NCI-H1105 treated with DMSO at 0.1 percent for 48 hours (cell line): ENCODE measurements at regions not wholly inside any gene's neighbourhood (a gene's known extent, or its start where the extent isn't known, plus 50 kb on each side); places are given as distances from the start of the nearest gene placed in this dataset.
A peak's percentile ranks its signal among the peaks of the same experiment; 100 is the strongest.

Experiments
- DNase-seq: peaks from one replicate; lab custom pipeline; 2025; lab: John Stamatoyannopoulos, UW

DNA sequence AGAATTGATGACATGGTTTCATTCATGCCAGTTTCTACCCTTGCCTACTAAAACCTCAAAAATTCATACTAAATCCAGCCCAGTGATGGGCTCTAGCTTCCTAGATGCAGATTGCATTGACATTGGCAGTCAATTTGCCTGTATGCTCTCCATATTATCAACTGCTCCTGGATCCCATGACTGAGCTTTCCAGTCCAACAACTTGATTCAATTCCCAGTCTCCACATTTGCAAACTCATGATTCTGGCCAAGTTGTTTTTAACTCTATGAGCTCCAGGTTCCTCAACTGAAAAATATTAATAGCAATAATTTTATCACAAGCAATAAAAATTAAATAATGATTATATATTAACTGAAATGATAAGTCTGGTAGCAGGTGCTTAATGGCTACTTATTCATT lies 51.0 kb upstream of the DSC1 start:
- DNase-seq: no peak

DNA sequence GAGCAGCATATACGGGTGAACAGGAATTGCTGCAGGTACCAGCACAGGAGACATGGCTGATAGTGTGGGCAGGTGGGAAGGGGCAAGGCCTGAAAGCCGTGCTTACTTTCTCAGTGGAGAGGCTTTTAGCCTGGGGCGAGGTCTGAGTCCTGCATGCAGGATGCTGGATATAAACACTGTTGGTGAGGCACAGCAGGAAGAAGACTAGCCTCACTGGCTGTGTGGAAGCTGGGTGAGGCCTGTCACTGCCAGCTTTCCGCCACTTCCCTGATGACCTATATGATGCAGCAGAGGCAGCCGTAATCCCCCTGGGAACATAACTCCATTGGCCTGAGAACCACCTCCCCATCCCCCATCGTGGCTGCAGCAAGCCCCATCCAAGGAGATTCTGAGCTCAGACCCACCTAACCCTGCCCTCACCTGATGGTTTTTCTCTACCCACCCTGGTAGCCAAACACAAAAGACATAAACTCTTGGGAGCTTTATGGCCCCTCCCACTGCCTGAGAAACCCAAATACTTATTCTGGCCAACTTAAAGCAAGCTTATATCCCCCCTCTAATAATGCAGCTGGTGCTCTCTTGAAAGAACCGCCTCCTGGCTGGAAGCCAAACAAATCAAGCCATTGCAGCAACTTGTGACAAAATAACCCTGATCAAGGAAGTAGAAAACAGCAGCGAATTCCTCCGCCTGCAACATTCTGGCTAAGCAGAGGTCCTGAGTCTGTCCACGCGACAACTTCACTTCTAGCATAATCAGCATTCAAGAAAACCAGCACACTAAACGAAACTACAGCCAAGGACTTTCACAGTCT lies 54.6 kb upstream of the DSC1 start:
- DNase-seq: peak; percentile 3

DNA sequence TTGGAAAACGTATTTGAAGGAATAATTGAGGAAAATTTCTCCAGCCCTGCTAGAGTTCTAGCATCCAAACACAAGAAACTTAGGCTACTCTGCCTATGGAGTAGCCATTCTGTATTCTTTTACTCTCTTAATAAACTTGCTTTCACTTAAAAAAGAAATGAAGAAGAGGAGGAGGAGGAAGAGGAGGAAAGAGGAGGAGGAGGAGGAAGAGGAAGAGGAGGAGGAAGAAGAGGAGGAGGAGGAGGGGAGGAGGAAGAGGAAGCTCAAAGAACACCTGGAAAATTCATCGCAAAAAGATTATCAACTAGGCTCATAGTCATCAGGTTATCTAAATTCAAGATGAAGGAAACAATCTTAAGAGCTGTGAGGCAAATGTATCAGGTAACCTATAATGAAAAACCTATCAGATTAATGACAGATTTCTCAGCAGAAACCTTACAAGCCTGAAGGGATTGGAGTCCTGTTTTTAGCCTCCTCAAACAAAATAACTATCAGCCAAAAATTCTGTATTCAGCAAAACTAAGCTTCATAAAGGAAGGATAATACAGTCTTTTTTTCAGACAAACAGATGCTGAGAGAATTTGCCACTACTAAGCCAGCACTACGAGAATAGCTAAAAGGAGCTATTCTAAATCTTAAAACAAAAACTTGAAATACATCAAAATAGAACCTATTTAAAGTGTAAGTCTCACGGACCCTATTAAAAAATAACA lies 56.2 kb upstream of the DSC1 start:
- DNase-seq: no peak

DNA sequence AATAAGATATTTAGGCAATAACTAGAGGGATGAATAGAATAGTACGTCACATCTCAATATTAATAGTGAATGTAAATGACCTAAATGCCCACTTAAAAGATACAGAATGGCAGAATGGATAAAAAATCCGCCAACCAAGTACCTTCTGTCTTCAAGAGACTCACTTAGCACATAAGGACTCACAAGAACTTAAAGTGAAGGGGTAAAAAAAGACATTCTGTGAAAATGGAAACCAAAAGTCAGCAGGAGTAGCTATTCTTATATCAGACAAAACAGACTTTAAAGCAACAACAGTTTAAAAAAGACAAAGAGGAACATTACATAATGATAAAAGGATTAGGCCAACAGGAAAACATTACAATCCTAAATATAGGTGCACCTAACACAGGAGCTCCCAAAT lies 56.7 kb upstream of the DSC1 start:
- no peak for DNase-seq

DNA sequence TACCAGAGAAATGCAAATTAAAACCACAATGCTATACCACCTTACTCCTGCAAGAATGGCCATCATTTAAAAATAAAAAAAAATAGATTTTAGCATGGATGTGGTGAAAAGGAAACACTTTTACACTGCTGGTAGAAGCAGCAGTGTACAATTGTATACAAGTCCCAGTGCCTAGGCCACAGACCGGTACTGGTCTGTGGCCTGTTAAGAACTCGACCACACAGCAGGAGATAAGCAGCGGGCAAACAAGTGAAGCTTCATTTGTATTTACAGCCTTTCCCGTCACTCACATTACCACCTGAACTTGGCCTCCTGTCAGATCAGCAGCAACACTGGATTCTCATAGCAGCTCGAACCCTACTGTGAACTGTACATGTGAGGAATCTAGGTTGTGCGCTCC lies 60.7 kb upstream of the DSC1 start:
- DNase-seq: no peak

DNA sequence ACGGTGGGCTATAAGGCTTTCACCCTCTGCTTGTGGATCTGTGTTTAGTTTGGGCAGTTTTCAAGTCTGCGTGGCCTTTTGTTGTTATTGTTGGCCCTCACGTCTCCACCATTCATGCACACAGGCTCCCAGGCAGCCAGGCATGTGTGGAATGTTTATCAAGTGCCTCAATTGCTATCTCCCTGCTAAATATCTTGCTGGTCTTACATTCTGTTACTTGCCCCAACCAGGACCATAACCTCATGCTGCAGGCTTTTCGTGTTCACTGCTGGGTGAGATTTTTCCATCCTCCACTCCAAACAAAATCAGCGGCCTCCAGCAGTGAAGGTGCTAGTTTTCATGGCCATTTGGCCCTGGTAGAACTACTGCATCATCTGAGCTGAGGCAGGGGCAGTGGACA lies 63.0 kb upstream of the DSC1 start:
- no peak for DNase-seq

DNA sequence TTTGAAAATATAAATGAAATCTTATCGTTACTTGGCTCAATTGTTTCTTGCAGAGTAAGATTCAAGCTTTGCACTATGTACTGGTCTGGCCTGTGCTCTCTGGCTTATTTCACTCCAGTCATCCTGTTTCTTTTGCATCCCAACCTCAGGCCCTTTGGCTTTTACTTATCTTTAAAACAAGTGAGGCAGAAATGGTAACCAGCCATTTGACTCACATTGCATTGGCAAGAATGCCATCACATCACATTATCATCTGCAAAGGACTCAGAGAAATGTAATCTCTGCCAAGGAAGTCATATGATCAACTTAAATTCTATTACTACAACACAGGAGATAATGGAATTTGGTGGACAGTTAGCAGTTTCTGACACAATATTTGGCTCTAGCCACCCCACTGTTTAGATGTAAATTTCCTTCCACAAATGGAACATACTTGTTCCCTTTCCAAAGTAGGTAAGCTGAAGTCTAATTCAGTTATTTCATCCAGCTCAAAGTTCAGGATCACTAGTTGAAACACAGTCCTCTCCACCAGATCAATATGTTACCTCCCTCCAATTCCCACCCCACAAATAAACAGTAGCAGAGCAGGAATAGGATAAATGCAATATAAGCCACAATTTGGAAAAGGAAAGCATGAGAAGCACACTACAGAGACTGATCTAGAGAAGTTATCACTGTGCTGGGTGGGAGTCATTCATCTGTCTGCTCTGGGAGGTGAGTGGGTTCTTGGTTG lies 65.0 kb upstream of the DSC1 start:
- no peak for DNase-seq

DNA sequence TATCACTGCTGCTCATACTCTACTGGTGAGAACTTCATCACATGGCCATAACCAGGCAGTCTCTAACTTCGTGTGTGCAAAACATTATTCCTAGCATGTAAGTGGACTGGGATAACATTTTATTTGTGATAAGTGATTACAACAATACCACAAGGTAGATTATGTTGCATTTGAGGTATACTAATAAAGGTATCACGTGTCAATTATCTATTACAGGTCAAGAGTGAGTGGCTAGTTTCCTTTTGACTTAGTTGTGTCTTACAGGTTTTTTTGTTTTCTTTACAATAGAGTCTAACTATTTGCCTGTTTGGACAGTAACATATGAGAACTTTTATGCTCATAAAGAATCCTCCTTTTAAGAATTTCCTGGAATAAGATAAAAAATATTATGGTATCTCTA lies 67.2 kb upstream of the DSC1 start:
- no peak for DNase-seq

DNA sequence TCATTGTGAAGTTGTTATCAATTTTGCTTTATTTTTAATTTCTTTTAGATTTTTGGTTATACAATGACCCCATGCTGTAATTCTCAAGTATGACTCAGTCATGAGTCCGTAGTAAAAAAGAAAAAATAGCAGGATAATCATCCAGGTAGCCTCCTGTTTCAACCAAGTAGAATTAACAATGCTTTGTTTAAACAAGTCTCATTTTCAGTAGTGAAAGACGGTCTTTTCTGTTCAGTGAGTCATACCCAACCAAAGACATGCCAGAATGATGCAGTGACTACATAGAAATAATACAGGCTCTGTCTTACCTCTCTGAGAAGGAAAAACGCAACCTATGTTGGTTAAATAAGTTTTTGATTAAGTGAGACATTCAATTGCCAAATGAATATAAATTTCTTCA lies 67.8 kb upstream of the DSC1 start:
- no peak for DNase-seq

DNA sequence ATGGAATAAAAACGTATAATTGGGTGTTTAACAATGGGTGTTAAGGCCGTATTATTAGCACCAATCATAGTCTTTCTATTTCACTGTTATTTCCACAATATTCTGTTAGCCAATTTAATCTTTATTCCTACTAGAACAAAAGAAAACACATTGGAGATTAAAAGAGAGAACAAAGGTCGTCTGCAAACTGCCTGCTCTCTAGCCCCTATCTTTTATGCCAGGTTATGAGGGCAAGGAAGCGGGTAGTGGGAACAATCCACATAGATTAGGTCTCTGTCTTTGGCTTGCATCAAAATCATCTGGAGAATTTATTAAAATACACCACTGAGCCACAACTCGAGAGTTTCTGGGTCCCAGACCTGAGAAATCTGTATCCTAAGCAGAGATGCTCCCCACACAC lies 69.4 kb upstream of the DSC1 start:
- DNase-seq: no peak

DNA sequence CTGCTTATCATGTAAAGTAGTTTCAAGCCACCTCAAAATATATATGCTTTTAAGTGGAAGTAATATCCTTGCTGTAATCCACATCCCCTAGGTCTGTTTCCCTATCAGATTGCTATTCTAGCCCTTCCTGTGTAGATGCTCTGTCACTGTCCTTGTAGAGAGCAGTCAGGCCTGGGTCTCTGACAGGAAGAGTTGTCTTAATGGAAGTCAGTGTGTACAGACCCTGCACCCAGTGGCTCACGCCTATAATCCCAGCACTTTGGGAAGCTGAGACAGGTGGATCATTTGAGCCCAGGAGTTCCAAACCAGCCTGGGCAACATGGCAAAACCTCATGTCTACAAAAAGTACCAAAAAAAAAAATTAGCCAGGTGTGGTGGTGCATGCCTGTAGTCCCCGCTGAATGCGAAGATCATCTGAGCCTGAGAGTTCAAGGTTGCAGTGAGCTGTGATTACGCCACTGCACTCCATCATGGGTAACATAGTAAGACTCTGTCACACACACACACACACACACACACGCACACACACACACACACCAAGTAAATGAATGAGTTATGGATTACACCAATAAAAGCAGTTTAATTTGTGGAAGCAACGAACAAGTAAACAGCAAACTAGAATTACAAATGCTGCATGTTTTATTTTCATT lies 70.2 kb upstream of the DSC1 start:
- no peak for DNase-seq

DNA sequence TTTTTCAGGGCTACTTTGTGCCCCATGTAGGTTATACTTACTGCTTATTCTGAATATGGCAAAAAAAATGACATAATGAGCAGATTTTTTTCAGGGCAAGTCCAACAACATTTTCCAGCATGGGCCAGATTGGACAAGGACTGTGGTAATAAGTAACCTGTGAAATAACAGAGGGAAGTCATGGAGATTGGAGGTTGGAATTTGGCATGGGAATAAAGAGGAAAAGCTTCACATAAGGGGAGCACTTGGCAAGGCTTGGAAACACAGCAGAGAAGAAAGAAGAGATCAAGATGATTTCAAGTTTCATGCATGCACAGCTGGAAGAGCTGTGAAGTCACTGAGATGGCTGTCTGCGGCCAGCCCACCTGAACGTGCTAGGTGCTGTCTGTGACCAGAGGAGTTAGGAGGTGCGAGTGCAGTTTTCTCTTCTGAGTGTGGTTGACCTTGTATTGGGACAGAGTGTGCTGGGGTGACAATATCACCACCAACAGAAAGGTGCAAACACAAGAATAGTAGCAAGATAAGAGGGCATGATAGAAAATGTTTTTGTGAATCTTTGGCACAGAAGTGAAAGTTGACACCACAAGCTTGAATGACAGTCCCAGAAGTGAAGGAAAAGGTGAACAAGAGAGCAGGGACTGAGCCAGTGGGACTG lies 71.1 kb upstream of the DSC1 start:
- DNase-seq: no peak

DNA sequence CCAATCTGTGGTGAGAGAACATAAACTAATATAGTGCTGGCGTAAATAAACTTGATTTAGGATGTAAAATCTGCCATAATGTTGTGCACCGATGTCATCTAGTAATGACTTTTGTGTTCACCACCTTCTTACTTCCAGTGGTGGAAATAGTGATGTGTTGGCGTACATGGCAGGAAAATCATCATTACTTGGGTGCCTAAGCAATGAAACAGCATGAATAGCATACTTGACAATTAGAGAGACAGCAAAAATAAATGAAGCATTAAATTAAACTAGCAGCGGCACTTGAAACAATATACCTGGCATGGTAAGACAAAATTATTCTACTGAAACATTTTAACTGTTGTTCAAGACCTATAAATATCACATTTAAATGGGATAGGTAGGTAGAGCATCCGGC lies 73.2 kb upstream of the DSC1 start:
- DNase-seq: no peak

DNA sequence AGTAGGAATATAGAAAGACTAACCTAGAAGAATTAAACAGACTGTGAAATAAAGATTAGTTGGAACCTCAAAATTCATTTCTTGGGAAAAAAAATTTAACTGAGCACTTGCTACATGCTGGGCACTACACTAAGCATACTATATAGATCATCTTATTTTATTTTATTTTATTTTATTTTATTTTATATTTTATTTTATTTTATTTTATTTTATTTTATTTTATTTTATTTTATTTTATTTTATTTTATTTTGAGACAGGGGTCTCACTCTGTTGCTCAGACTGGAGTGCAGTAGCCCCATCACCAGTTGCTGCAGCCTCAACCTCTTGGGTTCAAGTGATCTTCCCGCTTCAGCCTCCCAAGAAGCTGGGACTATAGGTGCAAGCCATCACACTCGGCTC lies 74.5 kb upstream of the DSC1 start:
- no peak for DNase-seq

DNA sequence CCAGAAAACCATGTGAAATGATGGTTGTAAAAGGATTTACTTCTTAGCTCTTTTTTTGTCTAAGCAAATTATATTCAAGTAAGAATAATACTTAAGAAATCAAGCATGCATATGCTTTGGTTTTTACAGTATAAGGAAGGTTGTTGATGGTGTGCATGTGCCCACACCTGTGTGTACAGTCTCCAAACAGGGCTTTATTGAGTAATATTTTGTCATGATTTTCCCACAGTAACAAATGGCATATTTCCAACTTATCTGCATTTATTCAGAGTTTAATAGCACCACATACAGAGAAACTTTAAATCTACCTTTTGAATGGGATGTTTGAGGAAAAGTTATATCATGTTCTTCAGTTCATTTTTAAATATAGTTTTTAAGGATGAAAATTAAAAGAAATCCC lies 76.5 kb upstream of the DSG1 start:
- DNase-seq: no peak

DNA sequence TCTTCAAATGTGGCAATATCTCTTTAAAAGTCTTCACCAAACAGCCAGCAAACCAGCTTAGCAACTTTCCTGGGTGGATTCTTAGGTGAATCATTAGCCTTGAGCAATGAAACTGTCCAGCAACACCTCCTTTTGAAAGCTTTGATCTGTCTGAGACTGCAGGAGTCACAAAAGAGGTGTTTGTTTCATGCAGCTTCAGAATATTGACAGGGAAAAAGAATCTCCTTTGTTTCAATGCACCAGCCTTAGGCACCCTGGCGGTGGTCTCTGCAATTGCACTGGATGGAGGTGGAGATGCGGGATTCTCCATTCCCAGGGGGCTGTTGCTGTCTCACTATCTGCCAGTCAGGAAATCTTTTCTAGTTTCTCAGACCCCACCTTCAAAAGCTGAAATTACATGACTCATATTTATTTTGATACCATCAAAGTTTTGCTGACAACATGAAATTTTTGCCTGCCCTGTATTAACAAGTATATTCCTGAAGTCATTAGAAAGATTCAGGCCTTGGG lies 76.0 kb upstream of the DSG1 start:
- DNase-seq: no peak

DNA sequence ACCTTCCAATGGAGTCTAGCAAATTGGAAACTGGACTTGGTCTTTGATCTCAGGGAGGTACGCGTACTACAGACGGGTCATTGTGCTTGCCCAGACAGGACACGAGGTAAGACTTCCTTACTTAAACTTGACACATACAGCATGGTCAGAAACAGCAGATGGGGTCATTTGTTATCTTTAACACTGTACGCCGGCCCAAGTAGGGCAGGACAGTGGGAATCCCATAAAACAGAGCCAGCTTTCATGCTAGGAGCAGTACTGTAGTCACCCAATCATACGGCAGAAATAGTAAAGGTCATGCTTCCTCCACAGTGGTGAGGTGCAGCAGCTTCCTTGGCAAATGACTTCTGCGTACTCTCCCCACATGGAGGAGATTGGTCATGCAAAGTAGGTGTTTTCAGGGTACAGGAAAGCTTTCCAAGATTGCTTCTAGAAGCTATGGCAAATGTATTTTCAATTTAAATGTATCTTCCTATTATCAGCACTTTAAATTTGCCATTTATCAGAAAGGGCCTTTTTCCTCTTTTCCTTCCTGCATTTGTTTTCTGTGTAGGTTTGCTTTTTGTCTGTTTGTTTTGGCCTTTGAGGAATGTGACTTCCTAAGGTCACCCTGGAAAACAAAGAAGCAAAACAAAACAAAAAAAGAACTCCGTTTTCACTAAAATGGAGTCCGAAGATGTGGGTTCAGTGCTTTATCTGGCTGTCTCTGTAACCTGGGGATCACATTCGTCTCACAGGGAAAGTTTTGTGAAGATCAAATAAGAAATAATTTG lies 74.0 kb upstream of the DSG1 start:
- DNase-seq: no peak

DNA sequence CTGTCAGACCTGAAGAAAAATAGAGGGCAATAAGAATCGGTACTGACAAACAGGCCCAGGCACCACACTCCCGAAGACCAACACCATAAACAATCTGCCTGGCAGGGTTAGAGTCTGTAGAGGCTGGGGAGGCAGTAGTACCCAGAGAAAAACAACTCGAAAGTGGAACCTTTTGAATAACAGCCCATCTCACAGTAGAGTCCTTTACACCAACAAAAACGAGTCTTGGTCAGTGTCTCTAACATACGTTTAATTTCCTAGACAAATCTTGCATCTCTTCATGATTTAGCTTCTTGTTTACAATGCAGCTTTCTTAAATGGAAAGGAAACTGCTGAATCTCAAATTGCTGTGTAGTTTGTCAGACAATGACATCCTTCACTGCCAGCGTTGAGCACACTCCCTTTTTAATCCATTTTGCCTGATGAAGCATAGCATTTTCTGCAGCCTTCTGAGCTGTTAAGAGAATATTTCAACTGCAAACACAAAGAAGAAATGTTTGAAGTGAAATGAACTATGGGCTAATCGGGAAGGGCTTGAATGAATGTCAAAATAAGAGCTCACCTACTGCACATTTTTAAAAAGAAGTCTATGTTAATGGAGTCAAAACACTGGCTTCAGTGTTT lies 73.1 kb upstream of the DSG1 start:
- no peak for DNase-seq

DNA sequence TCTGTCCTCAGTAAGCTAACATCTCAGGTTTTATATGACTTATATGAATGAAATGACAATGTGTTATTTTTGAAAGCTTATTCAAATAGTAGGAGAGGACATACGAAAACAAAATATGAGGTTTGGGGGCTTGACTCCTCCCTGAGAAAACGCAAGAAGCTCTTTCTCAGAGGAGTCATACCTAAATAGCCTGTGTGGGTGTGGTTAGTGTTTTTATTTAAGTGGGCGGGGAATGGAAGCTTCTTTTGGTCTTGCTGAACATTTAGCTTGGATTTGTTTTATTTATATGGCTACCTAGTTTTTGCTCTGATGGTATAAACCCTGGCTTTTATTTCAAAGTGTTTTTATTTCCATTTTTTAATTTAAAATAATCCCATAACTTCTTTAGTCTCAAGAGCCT lies 72.1 kb upstream of the DSG1 start:
- no peak for DNase-seq

DNA sequence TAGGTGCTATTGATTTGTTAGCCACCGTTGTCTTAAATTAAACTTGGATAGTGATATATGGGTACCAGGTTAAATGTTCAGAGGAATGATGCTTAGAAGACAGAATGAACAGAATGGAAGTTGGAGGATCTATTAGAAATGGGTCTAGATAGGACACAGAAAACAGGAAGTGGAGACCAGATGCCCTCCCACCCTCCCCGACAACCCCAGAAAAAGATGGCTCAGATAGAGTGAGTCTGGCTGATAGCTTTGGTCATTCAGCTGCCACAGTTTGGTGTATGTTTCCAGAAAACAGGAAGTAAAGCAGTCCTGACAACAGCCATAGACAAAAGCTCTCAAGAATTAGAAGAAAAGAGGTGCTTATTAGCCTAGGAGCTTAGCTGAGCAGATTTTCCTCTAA lies 71.5 kb upstream of the DSG1 start:
- no peak for DNase-seq
